ENCODE measurements at regions not wholly inside any gene's neighbourhood (a gene's known extent, or its start where the extent isn't known, plus 50 kb on each side); places are given as distances from the start of the nearest gene placed in this dataset.
"Not testable (repeated sequence)": the region's sequence is repeated elsewhere in the genome, so short reads cannot be mapped to it uniquely, and the experiment has no call there.

DNA sequence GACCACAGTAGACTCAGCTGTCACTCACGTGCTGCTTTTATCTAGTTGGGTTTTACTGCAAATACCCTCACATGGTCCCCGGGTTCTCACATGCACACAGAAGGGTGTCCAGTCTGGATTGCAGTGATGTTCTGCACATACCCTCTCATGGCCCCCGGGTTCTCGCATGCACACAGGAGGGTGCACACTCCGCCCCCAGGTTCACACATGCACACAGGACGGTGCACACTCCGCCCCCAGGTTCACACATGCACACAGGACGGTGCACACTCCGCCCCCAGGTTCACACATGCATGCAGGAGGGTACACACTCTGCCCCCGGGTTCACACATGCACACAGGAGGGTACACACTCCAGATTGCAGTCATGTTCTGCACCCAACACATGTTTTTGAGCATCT, 224.3 kb downstream of the ERMARD start:
- in situ Hi-C loops (cut with HindIII; ENCODE audit: low sequenced_read_pairs), result no loop called here
- H3K4me3 ChIP-seq (ENCODE audit: low read depth, low read length), result no peak overlapping the region
- DNase-seq (ENCODE audit: low read depth), result no peak
- no peak for TF ChIP-seq CTCF (IDR thresholded peaks at IDR 0.05; ENCODE audit: low read depth, low read length, missing control alignments)

- in situ Hi-C loops (cut with HindIII; ENCODE audit: low sequenced_read_pairs), result no loop called here
- no peak for DNase-seq (ENCODE audit: low read depth)
- no peak overlapping the region for H3K4me3 ChIP-seq (ENCODE audit: low read depth, low read length)
- no peak for TF ChIP-seq CTCF (IDR thresholded peaks at IDR 0.05; ENCODE audit: low read depth, low read length, missing control alignments)
These were observed 223.9 kb downstream of the ERMARD start for GRCh38 chr6:169975286-169975685.

DNA sequence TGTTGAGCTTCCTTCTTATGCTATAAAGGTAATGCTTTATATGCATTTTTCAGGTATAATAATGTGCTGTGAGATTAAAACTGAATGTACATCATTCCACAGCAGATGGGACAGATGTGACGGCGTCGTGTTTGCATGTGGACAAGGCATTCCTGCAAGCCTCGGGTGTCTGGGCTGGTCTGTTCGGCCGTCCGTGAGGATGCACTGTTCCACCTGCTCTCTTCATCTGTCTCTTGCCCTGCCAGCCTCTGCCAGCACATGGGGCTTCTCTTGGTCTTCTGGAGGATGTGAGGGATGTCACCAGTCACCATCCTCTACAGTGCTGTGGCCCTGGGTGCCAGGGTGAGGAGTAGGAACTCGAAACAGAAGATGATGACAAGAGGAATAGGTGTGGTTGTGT, 223.2 kb downstream of the ERMARD start:
- in situ Hi-C loops (cut with HindIII; ENCODE audit: low sequenced_read_pairs), result no loop called here
- no peak for DNase-seq (ENCODE audit: low read depth)
- H3K4me3 ChIP-seq (ENCODE audit: low read depth, low read length), result no peak overlapping the region
- no peak for TF ChIP-seq CTCF (IDR thresholded peaks at IDR 0.05; ENCODE audit: low read depth, low read length, missing control alignments)

GRCh38 chr6:169973588-169974467, 222.4 kb downstream of the ERMARD start:
- H3K4me3 ChIP-seq (ENCODE audit: low read depth, low read length); DNase-seq (ENCODE audit: low read depth); in situ Hi-C loops (cut with HindIII; ENCODE audit: low sequenced_read_pairs): not testable (repeated sequence)

DNA sequence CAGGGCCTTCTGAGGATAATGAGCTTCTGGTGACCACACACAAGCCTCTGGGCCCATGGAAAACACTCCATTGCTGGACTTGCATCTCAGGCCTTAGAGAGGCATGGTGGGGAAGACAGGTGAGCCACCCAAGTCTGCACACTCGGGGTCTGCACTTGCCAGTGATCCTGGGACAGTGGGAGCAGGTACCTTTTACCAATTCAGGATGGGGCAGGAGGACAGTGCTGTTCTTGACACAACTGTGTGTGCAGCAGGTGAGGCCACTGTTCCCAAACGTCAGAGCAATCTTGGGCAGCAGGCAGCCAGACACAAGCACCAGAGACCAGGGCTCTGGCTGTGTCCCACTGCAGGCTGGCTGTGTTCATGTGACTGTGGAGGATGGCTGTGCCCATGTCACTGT, 221.3 kb downstream of the ERMARD start:
- TF ChIP-seq CTCF (IDR thresholded peaks at IDR 0.05; ENCODE audit: low read depth, low read length, missing control alignments), result no peak
- H3K4me3 ChIP-seq (ENCODE audit: low read depth, low read length), result no peak overlapping the region
- in situ Hi-C loops (cut with HindIII; ENCODE audit: low sequenced_read_pairs), result no loop called here
- no peak for DNase-seq (ENCODE audit: low read depth)

DNA sequence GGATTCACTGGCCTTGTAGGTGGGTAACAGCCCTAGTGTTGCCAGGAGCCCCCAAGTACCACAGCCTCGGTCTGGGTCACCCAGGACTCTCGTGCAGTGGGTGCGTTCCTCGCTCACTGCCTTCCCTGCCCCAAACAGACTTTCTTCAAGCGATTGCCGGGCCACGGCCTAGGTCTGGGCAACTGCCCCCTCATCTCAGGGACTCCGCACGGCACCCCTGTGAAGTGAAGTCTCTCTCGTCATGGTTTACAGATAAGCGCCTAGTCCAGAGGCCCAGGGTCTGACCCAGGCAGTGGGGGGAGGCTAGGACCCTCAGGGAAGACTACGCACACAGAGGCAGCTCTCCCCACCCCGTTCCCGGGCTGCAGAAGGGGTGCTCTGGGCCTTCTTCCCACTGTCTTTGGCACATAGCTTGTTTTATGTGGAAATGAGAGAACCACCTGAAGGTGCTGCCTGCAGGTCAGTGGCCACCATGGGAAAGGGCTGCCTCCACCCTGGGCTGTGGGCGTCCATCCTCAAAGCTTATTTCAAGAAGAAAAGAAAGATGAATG, 220.8 kb downstream of the ERMARD start:
- in situ Hi-C loops (cut with HindIII; ENCODE audit: low sequenced_read_pairs), result no loop called here
- no peak for DNase-seq (ENCODE audit: low read depth)
- no peak for TF ChIP-seq CTCF (IDR thresholded peaks at IDR 0.05; ENCODE audit: low read depth, low read length, missing control alignments)
- no peak overlapping the region for H3K4me3 ChIP-seq (ENCODE audit: low read depth, low read length)

Measured in astrocyte of the cerebellum (primary cell).